ENCODE measurements at regions not wholly inside any gene's neighbourhood (a gene's known extent, or its start where the extent isn't known, plus 50 kb on each side); places are given as distances from the start of the nearest gene placed in this dataset.

DNA sequence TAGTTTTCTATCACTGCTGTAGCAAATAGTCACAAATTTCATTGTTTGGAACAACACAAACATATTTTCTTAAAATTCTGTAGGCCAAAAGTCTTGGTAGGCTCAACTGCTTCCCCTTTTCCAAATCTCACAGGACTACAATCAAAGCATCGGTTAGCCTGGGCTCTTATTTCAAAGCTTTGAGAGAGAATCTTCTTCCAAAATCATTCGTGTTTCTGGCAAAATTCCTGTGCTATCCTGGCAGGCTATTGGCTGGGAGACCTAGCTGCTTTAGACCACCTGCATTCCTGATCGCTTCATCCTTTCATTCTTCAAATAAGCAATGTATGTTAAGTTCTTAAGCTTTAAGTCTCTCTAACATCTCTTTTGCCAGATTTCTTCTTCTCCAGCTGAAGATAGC is 629.8 kb upstream of the CDH18 start:
- DNase-seq: no peak

DNA sequence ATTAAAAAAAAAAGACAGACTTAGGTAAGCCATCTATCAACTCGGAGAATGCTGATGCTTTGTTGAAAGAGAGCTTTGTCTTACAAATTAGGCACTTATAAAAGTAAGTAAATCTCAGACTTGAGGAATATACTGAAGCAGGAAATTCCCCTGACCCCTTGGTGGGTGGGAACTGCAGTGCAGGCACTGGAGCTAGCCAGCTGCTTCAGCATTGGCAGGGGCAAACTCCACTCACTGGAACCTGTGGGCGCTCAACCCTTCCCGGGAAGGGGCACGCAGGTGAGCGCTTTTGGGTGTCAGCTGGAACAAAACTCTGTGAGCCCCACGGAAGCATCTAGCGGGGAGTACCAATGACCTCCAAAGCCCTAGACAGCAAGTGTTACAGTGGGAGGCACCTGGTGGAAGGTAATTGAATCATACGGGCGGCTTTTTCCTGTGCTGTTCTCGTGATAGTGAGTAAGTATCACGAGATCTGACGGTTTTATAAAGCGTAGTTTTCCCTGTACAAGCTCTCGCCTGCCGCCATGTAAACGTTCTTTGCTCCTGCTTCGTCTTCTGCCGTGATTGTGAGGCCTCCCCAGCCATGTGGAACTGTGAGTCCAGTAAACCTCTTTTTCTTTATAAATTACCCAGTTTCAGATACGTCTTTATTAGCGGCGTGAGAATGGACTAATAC is 628.0 kb upstream of the CDH18 start:
- no peak for DNase-seq

DNA sequence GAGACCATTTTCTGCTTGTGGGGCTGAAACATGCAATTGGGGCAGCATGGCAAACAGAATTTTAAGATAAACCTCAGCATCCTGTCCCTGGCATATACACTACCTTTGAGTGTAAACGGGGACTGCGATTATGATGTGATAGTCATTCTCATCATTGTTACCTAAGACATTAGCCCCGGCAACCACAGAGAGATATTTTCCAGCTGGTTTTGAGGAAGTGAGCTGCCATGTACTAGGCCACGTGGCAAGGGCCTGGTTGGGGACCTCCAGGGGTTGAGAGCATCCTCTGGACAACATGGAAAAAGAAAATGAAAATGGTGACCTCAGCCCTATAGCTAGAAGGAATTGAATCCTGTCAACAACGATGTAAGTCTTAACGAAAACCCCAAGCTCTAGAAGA is 623.6 kb upstream of the CDH18 start:
- DNase-seq: no peak

DNA sequence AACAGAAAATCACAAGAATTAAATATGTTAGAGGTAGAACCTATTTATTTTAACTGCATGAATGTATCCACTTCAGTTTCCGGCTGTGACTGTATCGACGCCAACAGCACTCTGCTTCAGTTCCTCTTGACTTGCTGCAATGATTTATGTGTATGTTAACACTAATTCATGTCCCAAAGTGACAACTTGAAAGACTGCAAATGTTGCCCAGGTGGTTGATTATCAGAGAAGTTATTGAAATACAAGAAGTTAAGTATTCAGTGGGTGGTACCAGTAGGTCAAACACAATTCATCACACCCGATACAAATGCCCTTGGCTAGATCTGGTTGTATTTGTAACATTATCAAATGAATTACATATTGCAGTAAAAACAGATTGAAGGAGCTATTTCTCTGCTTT is 622.7 kb upstream of the CDH18 start:
- no peak for DNase-seq

DNA sequence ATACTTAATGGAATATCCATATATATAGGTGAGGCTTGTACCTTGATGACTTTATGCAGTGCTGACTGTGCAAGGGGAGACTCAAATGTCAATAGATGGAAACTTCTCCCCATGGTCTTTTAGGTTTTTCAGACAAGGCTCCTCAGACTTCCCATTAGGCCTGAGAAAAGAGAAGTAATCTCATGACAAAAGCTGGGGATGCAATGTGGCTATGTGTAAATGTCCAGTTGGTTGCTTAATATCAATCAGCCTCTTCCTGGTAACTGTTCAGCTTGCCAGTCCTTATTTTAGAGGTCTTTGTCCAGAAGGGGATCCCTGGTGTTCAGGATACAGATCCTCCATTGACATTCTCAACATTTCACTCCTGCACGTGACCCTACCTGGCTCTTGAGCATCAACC is 621.1 kb upstream of the CDH18 start:
- no peak for DNase-seq

DNA sequence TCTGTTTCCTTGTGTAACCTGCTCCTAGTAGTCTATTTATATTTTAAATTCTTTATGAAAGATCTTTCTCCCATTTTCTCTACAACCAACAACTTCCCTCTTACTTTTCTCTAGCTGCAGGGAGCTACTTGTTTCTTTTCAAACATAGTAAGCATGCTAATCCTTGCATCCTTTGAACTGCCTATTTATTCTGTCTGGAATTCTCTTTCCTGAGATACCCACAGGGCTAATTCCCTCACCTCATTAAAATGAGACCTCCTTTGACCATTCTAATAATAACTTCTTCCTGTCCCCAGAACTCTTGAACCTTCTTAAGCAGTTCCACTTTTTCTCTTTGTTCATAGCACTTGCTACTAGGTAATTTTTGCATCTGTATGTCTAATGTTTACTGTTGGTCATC is 620.6 kb upstream of the CDH18 start:
- no peak for DNase-seq

DNA sequence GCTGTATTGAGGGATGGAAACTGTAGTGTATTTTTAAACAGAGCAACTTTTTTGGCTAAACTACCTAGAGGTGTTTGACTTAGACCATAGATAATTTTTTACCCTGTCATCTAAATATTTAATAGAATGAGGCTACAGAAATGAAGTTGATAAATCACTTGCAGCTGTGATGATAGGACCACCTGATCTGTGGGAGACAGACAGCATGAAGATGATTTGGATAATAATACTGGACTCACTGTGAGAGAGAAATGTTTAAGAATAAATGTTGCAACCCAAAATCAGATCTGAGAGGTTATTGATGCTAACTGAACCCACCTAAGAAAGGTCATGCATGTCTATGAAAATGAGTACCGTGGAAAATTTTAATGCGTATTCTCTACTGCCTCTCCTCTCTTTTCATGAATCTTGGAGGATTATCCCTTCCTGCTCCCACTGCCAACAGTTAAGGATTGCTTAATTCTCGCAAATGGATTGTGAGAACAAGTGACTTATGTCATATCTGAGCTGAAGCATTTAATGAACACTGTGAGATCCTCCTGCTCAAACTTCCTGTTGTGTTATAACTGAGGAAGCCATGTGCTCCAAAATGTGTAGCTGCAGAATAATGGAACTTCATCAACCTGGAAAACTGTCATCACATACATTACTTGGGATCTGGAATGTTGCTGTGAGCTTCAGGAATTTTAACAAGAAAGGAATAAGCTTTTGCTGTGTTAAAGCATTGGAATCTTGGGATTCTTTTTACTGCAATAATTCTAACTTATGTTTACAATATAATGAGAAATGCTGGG is 617.9 kb upstream of the CDH18 start:
- no peak for DNase-seq

DNA sequence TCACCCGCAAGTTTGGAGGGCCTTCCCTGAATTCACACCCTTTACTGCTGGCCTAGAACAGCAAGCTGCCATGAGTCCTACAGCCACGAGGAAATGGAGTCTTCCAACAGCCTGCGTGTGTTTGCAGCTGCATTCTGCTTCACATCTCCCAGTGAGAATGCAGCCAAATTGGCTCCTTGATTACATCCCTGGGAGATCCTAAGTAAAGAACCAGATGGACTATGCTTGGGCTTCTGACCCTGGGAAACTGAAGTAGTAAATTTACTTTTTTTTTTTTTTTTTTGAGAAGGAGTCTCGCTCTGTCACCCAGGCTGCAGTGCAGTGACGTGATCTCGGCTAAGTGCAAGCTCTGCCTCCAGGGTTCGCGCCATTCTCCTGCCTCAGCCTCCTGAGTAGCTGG is 617.0 kb upstream of the CDH18 start:
- no peak for DNase-seq

DNA sequence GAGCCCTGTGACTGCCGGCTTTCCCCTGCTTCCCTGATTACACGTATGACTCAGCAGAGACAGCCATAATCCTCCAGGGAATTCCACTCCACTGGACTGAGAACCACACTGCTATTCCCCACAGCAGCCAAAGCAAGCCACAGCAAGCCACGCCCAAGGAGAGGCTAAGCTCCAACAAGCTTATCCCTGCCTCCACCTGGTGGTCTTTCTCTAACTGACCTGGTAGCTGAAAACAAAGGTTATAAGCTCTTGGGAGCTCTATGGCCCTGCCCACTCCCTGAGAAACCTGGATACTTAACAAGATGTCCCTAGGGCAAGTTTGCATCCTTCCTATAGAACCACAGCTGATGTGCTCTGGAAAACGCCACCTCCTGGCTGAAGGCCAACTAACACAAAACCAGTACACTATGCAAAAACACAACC is 613.7 kb upstream of the CDH18 start:
- DNase-seq: peak; percentile 59 to 89

DNA sequence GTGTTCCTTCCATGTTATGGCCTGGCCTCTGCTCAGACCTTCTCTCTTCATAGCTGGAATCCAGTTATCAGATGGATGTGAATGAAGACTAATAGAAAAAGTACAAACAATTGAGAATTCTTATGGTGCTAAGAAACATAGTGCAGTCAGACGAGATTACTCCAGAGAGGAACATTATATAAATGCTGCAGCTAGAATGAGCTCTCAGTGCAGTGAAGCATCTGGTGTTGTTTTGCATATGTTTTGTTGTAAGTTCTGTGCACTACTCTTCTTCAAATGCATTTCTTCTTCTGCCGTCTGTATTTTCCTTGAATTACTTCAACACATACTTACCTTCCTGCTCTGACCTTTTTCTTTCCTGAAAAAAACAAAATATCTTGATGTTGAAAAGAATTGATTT is 602.4 kb upstream of the CDH18 start:
- DNase-seq: no peak

DNA sequence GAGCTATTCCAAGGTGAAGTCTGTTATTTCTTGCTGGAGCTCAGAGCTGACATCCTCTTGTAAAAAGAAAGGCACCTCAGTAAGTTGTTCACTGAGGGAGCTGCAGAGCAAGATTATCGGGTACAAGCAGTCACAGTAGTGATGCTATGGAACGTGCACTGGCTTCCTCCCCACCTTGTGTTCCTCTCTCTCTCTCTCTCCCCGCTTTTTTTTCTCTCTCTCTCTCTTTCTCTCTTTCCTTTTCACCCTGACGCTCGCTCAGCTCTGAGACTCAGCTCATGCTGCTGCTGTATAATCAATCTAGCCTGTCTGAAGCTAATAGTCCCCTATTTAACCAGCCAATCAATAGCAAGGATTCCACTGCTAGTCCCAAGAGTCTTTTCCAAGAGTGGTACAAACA is 587.6 kb upstream of the CDH18 start:
- DNase-seq: no peak

DNA sequence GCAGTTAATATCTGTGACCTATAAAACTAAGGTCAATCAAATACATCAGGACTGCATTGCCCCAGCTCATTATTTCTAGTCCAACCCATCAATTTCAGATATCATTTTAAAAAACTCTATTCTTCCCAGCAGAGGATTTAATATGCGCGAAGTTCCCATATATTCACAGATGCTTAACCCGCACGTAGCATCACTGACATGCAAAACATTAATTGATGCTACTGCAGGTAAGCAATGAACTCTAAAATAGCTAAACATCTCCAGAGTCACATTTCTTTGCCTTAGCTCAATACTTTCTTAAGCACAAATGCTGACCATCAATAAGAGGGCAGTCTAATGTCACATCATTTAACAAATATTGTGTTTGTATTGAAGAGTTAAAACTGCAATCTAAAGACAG is 586.6 kb upstream of the CDH18 start:
- no peak for DNase-seq

DNA sequence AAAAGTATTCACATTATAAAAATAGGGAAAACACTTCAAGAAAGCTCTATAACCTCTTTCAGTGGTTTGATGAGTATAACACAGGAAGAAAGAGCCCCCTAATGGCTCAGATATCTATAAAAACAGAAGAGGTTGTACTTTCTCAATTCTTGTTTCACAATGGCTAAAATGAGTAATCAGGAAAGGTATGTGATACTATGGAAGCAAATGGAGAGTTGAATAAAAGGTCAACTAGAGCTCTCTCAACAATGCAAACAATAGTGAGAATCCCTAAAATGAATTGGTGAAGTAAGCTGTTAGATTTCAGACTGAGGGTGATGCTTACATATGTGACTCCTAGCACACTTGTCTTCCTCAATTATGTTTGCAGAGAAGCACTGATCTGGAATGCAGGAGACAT is 584.6 kb upstream of the CDH18 start:
- DNase-seq: peak in 1 of 2 experiments; percentile 36

DNA sequence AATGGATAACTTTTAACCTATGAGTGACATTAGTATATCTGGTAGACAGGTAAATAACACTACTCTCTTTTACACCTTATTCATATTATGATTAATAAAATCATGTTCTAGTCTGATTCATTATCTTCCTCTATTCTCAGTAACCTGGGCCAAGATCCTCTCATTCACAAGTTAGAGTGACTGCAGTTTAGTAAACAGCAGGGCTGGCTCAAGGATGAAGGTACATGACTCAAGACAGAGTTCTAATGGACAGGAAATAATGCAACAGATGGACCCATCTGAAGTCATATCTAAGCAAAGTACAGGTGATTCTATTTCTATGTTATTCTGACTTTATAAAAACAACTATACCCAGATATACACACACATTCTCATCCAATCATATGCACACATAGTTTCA is 582.5 kb upstream of the CDH18 start:
- no peak for DNase-seq

DNA sequence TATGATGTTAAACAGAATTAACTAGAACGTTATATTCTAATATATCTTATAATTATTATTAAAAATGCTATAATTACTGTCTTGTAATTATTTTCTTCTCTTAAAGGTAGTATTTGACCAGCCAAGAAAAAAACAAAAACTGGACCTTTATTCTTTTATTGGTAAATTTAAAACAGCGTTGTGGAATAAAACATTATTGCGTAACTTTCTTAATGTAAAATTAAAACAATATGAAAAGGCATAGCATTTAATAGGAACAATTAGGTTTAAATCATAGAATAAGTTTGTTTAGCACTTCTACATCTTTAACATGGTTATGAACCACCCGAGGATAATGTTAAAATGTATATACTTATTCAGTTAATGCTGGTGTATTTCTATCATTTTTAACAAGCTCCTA is 574.5 kb upstream of the CDH18 start:
- DNase-seq: no peak

DNA sequence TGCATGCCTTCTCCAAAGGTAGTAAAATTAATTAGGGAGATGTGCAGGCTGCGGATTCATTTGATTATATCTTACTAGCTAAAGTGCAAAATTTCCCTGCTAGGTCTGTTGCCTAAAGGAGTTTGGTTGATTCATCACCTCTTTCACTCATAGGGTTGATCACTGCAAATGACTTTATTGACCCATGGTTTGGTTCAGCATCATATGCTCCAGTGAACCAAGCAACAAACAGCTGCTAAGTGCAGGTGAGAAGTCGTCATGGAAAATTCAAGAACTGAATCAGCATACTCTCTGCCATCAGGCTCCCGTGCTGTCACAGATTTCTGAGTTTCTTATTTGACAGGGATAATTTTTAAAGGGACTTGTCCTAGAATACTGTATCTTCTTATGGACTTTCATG is 571.8 kb upstream of the CDH18 start:
- no peak for DNase-seq

DNA sequence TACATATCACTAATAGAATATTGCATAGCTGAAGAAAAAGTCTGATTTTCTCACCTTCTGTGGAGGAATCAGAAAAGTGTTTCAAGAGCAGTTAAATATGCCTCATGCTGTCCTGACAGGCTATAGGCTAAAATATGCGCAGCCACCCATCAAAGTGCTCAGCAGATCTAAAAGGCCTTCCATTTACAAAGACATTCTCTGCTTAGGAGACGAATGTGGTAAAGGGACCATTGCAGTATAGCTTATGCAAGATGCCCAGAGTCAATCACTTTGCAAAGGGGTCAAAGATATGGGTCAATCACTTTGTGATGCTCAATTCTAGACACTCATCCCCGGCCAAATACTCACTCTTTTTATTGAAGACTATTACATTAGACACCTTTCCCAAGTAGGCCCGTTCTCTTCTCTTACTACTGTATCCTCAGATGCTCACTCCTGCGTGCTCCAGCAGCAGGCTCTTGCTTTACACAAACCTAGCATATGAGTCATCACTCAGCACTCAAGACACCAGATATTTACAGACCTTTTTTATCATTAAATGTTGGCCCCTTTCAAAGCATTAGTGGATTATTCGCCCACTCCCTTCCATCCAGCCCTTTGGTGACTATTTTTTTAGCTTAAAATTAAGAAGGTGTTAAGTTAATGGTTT is 568.2 kb upstream of the CDH18 start:
- no peak for DNase-seq

DNA sequence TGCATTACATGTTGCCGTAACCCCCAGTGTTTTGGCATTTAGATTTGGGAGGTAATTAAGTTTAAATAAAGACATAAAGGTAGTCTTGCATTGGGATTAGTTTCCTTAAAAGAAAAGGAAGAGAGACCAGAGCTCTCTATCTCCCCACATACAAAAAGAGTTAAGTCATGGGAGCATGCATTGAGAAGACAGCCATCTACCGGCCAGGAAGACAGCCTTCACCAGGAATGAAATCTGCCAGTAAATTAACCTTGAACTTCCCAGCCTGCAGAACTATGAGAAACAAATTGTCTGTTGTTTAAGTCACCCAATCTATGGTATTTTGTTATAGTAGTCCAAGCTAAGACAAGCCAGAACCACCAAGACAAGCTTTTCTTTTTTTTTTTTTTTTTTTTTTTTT is 567.0 kb upstream of the CDH18 start:
- peak in 1 of 2 experiments; percentile 5 for DNase-seq

DNA sequence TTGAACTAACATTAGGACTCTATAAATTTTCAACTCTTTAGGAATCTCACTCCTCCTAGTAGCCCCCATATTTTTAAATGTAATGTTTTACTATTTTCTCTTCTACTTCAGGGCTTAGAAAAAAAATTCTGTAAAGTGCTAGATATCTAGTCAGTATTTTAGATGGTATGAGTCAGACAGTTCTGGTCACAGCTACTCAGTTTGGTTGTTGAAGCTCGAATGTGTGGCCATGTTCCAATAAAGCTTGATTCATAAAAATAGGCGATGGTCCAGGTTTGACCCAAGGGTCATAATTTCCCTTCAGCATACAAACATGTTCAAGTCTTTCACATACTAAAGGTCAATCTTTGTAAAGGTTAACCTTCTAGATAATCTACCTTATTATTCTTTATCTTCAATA is 566.0 kb upstream of the CDH18 start:
- no peak for DNase-seq

DNA sequence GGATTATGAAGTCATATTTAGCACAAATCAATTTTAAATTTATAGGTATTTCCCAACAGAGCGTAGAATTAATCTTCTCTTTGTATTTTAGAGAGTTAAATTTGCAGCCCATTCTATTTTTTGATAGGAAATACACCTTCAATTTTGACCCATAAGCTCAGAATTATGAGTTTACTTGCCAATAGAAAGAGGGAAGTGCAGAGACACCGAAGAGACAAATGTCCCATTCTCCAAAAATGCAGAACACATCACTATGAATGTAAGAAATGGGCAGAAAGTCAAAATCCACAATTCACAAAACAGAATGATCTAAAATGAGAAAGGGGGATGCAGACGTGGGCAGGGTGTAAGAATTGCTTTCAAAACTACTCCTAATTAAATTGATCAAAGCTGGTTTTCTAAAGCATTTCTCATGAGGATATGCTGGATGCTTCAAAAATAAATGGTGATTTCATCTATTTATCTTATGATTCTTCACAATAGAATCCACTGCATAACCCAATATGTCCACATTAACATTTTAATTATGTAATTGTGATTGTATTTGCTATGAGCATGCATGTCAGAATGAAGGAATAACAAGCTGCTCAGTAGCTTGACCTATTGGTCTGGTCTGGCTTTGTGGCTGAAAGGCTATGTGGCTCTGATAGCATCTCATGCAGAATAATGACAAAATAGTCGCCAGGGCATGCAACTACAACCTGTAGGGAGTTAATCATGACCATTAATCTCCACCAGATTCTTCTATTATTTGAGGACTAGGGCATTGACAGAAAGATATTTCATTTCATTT is 550.1 kb upstream of the CDH18 start:
- DNase-seq: no peak

DNA sequence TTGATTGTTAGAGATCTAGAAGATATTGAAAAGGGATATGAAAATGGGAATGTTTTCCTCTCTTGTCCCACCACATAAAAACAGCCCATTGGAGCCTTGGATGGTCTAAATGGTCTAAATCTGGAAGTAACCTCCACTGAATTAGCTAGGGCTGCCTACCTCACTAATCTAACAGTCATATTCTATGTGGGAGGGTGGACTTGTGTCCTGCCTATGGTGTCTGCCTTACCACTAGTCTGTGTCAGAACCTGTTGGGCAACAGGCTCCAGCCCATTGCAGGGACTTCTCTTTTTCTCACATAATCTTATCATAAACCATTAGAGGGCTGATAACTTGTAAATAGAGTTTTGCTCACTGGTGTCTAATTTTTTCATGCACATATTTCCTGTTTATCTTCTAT is 548.8 kb upstream of the CDH18 start:
- no peak for DNase-seq

DNA sequence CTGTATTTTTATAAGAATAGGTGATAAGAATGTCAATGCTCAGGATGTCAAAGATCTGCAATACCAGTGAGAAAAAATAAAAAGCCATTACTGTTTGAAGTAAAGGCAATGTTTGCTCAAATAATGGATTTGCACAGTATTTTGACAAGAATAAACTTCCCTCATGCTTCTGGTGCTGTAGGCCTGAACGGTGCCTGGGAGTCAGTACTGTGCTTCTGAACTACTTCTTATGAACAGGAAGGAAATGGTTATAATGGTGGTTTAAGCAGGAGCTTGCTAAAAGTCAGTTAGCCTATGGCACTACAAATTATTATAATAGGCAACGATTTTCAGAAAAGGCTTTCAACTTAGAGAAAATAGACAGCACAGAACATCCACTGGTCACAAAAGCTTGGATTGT is 548.3 kb upstream of the CDH18 start:
- no peak for DNase-seq

DNA sequence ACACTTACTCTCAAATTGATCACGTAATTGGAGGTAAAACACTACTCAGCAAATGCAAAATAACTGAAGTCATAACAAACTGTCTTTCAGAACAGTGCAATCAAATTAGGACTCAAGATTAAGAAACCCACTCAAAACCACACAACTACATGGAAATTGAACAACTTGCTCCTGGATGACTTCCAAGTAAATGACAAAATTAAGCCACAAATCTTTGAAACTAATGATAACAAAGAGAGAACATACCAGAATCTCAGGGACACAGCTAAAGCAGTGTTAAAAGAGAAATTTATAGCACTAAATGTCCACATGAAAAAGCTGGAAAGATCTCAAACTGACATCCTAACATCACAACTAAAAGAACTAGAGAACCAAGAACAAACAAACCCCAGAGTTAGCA is 540.5 kb upstream of the CDH18 start:
- DNase-seq: no peak
